Endothelial cell of hepatic sinusoid (primary cell): ENCODE measurements at regions not wholly inside any gene's neighbourhood (a gene's known extent, or its start where the extent isn't known, plus 50 kb on each side); places are given as distances from the start of the nearest gene placed in this dataset.
"Not testable (repeated sequence)": the region's sequence is repeated elsewhere in the genome, so short reads cannot be mapped to it uniquely, and the experiment has no call there.

ENCODE experiments used
- in situ Hi-C: cut with HindIII; loops from 2 replicates; pipeline ENCODE4 v1.10.0; 2017; ENCODE audit warnings: low sequenced_read_pairs

GRCh38 chr13:90564566-90564965 lies 782.9 kb upstream of the MIR17HG start:
- in situ Hi-C loops = no loop called here

GRCh38 chr13:90565985-90566713 lies 781.3 kb upstream of the MIR17HG start:
- in situ Hi-C loops = no loop called here

- in situ Hi-C loops = no loop called here
Measured at GRCh38 chr13:90568165-90568564, 779.3 kb upstream of the MIR17HG start.

GRCh38 chr13:90576067-90576466 lies 771.4 kb upstream of the MIR17HG start:
- in situ Hi-C loops = no loop called here

GRCh38 chr13:90577726-90578125 lies 769.8 kb upstream of the MIR17HG start:
- in situ Hi-C loops = no loop called here

GRCh38 chr13:90585392-90585791 lies 762.1 kb upstream of the MIR17HG start:
- in situ Hi-C loops = no loop called here

- in situ Hi-C loops = no loop called here
Measured at GRCh38 chr13:90591260-90591926, 756.1 kb upstream of the MIR17HG start.

GRCh38 chr13:90591927-90592268 lies 755.6 kb upstream of the MIR17HG start:
- in situ Hi-C loops = no loop called here

GRCh38 chr13:90592943-90593342 lies 754.5 kb upstream of the MIR17HG start:
- in situ Hi-C loops = no loop called here

GRCh38 chr13:90594681-90595080 lies 752.8 kb upstream of the MIR17HG start:
- in situ Hi-C loops = no loop called here

GRCh38 chr13:90605664-90606063 lies 741.8 kb upstream of the MIR17HG start:
- in situ Hi-C loops = no loop called here

GRCh38 chr13:90606921-90607320 lies 740.6 kb upstream of the MIR17HG start:
- in situ Hi-C loops = not testable (repeated sequence)

GRCh38 chr13:90612391-90612790 lies 735.1 kb upstream of the MIR17HG start:
- in situ Hi-C loops = no loop called here

GRCh38 chr13:90613076-90613795 lies 734.3 kb upstream of the MIR17HG start:
- in situ Hi-C loops = no loop called here

GRCh38 chr13:90615236-90615635 lies 732.3 kb upstream of the MIR17HG start:
- in situ Hi-C loops = no loop called here

- in situ Hi-C loops = no loop called here
Measured at GRCh38 chr13:90615767-90616166, 731.7 kb upstream of the MIR17HG start.

- in situ Hi-C loops = no loop called here
Measured at GRCh38 chr13:90618133-90618532, 729.4 kb upstream of the MIR17HG start.

- in situ Hi-C loops = no loop called here
Measured at GRCh38 chr13:90622541-90622940, 724.9 kb upstream of the MIR17HG start.

- in situ Hi-C loops = no loop called here
Measured at GRCh38 chr13:90623318-90624011, 724.0 kb upstream of the MIR17HG start.

- in situ Hi-C loops = no loop called here
Measured at GRCh38 chr13:90627813-90628212, 719.7 kb upstream of the MIR17HG start.

GRCh38 chr13:90628471-90628870 lies 719.0 kb upstream of the MIR17HG start:
- in situ Hi-C loops = no loop called here
